Endothelial cell of umbilical vein (primary cell): ENCODE measurements at regions not wholly inside any gene's neighbourhood (a gene's known extent, or its start where the extent isn't known, plus 50 kb on each side); places are given as distances from the start of the nearest gene placed in this dataset.

ENCODE experiments used
- EZH2 ChIP-seq: IDR thresholded peaks from 2 replicates; pipeline ENCODE4 v1.6.1; 2012; ENCODE audit warnings: borderline replicate concordance, low read depth, mild to moderate bottlenecking, moderate library complexity, low read length, inconsistent platforms; ENCODE audit not compliant: severe bottlenecking
- FOS ChIP-seq: IDR thresholded peaks from 2 replicates; pipeline ENCODE4 v1.6.1; 2011; ENCODE audit warnings: mild to moderate bottlenecking, low read length, moderate library complexity, borderline replicate concordance; ENCODE audit not compliant: insufficient read depth
- POLR2A ChIP-seq: IDR thresholded peaks from 2 replicates; pipeline ENCODE4 v1.6.1; 2012; ENCODE audit warnings: low read depth, mild to moderate bottlenecking, control low read depth, low read length

- no peak for TF ChIP-seq POLR2A
- no peak for TF ChIP-seq FOS
- no peak for TF ChIP-seq EZH2
Observed at GRCh38 chr13:73496711-73497110, 437.9 kb downstream of the KLF5 start.
